ENCODE measurements at regions not wholly inside any gene's neighbourhood (a gene's known extent, or its start where the extent isn't known, plus 50 kb on each side); places are given as distances from the start of the nearest gene placed in this dataset.

DNA sequence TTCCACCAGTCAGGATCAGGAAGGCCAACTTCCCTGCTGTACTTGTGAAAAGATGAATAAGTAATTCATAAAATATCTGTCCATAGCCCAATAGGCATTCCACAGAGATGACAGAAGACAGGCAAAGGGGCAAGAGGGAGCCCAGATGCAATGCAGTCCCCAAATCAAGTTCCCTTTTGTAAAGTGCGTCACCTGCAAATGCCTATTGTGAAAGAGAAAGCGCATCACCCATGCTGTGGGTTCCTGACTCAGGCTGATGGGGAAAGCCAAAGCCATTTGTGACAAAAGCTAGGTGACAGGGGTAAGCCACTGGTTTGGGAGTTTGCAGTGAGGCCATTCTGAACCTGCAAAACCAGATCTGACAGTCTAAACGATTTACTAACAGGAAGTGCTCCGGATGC is 157.5 kb upstream of the ZNF536 start:
- TF ChIP-seq, protein P1, sequence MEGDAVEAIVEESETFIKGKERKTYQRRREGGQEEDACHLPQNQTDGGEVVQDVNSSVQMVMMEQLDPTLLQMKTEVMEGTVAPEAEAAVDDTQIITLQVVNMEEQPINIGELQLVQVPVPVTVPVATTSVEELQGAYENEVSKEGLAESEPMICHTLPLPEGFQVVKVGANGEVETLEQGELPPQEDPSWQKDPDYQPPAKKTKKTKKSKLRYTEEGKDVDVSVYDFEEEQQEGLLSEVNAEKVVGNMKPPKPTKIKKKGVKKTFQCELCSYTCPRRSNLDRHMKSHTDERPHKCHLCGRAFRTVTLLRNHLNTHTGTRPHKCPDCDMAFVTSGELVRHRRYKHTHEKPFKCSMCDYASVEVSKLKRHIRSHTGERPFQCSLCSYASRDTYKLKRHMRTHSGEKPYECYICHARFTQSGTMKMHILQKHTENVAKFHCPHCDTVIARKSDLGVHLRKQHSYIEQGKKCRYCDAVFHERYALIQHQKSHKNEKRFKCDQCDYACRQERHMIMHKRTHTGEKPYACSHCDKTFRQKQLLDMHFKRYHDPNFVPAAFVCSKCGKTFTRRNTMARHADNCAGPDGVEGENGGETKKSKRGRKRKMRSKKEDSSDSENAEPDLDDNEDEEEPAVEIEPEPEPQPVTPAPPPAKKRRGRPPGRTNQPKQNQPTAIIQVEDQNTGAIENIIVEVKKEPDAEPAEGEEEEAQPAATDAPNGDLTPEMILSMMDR (IDR thresholded peaks at IDR 0.05) = no peak
- Mint-ChIP-seq H3K27ac (no peak overlapping the region), H3K4me1 (peaks cover 6% of the 10 kb centered on the region), H3K4me3 (peak overlapping the region; percentile 26), H3K36me3 (ENCODE audit: low read depth) (no peaks in the 10 kb centered on the region), H3K9me3 (no peaks in the 10 kb centered on the region), H3K27me3 (peaks cover 8% of the 10 kb centered on the region)
- CTCF ChIA-PET = no interaction called here
- POLR2A ChIA-PET = no interaction called here
- no peak for DNase-seq
- ATAC-seq (ENCODE audit: low read depth) = no peak
- intact Hi-C loops (cut with micrococcal nuclease) = no loop called here

DNA sequence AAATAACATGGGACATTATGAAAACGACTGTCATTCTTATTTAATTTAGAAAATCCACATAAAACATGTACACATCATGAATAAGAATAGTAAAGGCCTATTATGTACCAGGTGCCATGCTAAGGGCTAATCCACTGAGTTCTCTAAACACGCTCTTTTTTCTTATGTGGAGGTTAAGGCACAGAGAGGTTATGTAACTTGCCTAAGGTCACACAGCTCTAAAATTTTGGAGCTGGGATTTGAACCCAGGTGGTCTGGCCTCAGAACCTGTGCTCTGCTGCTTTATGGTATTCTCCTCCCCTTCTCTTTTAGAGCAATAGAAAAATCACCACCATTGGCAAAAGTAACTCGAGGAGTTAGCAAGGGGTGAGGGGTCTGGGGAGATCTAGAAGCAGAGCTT is 156.9 kb upstream of the ZNF536 start:
- no peak overlapping the region for H3K4me3 Mint-ChIP-seq
- peaks cover 13% of the 10 kb centered on the region for H3K27me3 Mint-ChIP-seq
- intact Hi-C loops (cut with micrococcal nuclease) = no loop called here
- ATAC-seq (ENCODE audit: low read depth) (no peak), DNase-seq (no peak)
- H3K36me3 Mint-ChIP-seq (ENCODE audit: low read depth) = no peaks in the 10 kb centered on the region
- ChIA-PET POLR2A (no interaction called here), CTCF (no interaction called here)
- TF ChIP-seq, protein P1 (IDR thresholded peaks at IDR 0.05) = no peak
- H3K4me1 Mint-ChIP-seq = peaks cover 6% of the 10 kb centered on the region
- no peak overlapping the region for H3K27ac Mint-ChIP-seq
- no peaks in the 10 kb centered on the region for H3K9me3 Mint-ChIP-seq

DNA sequence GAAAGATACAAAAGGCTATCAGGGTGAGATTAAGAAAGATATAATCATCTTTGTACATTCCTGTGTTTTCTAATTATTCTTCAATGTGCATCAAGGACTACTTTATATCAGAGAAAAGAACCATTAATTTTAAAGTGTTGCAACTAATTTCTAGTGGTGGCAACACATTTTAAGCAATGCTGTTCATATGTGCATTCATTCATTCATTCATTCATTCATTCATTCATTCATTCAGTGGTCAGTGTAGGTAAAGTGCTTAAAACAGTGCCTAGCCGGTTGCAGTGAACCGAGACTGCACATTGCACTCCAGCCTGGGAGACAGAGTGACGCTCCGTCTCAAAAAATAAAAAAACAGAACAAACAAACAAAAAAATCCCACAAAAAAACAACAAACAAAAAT is 155.7 kb upstream of the ZNF536 start:
- no peak overlapping the region for H3K27ac Mint-ChIP-seq

DNA sequence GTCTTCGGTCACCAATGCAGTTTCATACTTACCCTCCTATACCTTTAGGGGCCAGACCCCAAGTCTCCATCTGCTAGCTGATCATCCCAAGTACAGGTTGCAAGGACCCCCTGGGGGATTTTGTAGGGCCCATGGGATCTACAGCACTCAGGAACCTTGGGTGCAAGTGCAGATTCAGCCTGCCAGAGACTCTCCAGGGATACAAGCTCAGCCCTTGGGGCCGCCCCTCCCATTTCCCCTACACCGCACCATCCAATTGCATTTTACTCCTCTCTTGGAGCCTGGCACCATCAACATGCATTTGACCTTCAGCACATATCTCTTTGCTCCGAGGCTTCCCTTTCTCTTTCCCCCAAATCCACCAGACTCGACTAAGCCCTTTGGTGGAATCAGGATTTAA is 154.7 kb upstream of the ZNF536 start:
- no peaks in the 10 kb centered on the region for H3K9me3 Mint-ChIP-seq
- ATAC-seq (ENCODE audit: low read depth) (no peak), DNase-seq (no peak)
- no peak overlapping the region for H3K27ac Mint-ChIP-seq
- ChIA-PET CTCF (no interaction called here), POLR2A (no interaction called here)
- intact Hi-C loops (cut with micrococcal nuclease) = no loop called here
- H3K27me3 Mint-ChIP-seq = peaks cover 22% of the 10 kb centered on the region
- TF ChIP-seq, protein P1 (IDR thresholded peaks at IDR 0.05) = no peak
- H3K4me1 Mint-ChIP-seq = peaks cover 7% of the 10 kb centered on the region
- no peaks in the 10 kb centered on the region for H3K36me3 Mint-ChIP-seq (ENCODE audit: low read depth)
- H3K4me3 Mint-ChIP-seq = no peak overlapping the region

More for the DNA sequence above, 155.7 kb upstream of the ZNF536 start:
- POLR2A ChIA-PET = no interaction called here
- Mint-ChIP-seq H3K36me3 (ENCODE audit: low read depth) (no peaks in the 10 kb centered on the region), H3K27me3 (peaks cover 15% of the 10 kb centered on the region), H3K4me3 (no peak overlapping the region), H3K4me1 (peaks cover 6% of the 10 kb centered on the region), H3K9me3 (no peaks in the 10 kb centered on the region)
- ATAC-seq (ENCODE audit: low read depth) (no peak), DNase-seq (no peak)
- CTCF ChIA-PET = no interaction called here
- intact Hi-C loops (cut with micrococcal nuclease) = no loop called here
- TF ChIP-seq, protein P1 (IDR thresholded peaks at IDR 0.05) = no peak

DNA sequence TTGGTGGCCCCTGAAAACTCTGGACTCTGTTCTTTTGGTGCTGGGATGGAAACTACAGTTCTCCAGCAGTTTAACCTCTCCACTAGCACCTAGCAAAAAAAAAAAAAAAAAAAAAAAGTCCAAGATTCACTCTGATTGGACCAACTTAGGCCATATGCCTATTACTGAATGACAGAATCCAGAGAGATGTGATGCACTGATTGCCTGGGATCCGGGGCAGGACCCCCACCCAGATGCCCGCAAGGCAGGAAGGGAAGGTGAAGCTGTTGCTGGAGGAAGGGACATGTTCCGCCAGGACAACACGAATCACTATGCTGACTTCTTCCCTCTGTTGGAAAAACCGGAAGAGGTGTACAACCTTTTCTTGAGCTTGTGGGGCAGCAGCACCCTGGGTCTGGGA is 152.5 kb upstream of the ZNF536 start:
- no peak for ATAC-seq (ENCODE audit: low read depth)
- intact Hi-C loops (cut with micrococcal nuclease) = loop anchor here (5.0 to 10.0 kb wide), 3 partner anchors 65 to 275 kb away; partner anchors contain the start of gene URI1
- peaks cover 11% of the 10 kb centered on the region for H3K4me1 Mint-ChIP-seq
- H3K9me3 Mint-ChIP-seq = no peaks in the 10 kb centered on the region
- H3K36me3 Mint-ChIP-seq (ENCODE audit: low read depth) = no peaks in the 10 kb centered on the region
- CTCF ChIA-PET = no interaction called here
- H3K27me3 Mint-ChIP-seq = peaks cover 39% of the 10 kb centered on the region
- TF ChIP-seq, protein P1 (IDR thresholded peaks at IDR 0.05) = no peak
- H3K4me3 Mint-ChIP-seq = no peak overlapping the region
- POLR2A ChIA-PET = no interaction called here
- no peak for DNase-seq
- H3K27ac Mint-ChIP-seq = no peak overlapping the region
